GM23248 (cell line): ENCODE measurements at regions not wholly inside any gene's neighbourhood (a gene's known extent, or its start where the extent isn't known, plus 50 kb on each side); places are given as distances from the start of the nearest gene placed in this dataset.
"Not testable (repeated sequence)": the region's sequence is repeated elsewhere in the genome, so short reads cannot be mapped to it uniquely, and the experiment has no call there.

Experiments
- DNase-seq: peaks from one replicate; pipeline ENCODE4 v3.0.0-alpha.2; 2015
- H2AFZ ChIP-seq: fragments of 200-600 bp; sonication (generic); 2 replicates; pipeline ENCODE4 v1.6.1; 2016; ENCODE audit warnings: antibody characterized with exemption
- H3F3A ChIP-seq: fragments of 200-600 bp; sonication (generic); 2 replicates; pipeline ENCODE4 v1.6.1; 2016; ENCODE audit warnings: mild to moderate bottlenecking, antibody characterized with exemption, mixed run types; ENCODE audit not compliant: insufficient read depth
- H3K27ac ChIP-seq: fragments of 200-600 bp; sonication (generic); 2 replicates; pipeline ENCODE4 v1.5.1; 2016; ENCODE audit warnings: mild to moderate bottlenecking
- H3K27me3 ChIP-seq: fragments of 200-600 bp; sonication (generic); replicated peaks from 2 replicates; pipeline ENCODE4 v1.6.1; 2016; ENCODE audit warnings: mild to moderate bottlenecking; ENCODE audit not compliant: insufficient read depth
- H3K36me3 ChIP-seq: fragments of 200-600 bp; sonication (generic); 2 replicates; pipeline ENCODE4 v1.6.1; 2016; ENCODE audit warnings: low read depth, mild to moderate bottlenecking
- H3K4me1 ChIP-seq: fragments of 200-600 bp; sonication (generic); 2 replicates; pipeline ENCODE4 v1.6.1; 2016; ENCODE audit warnings: mild to moderate bottlenecking; ENCODE audit not compliant: insufficient read depth
- H3K4me2 ChIP-seq: fragments of 200-600 bp; sonication (generic); one replicate; pipeline ENCODE4 v1.6.1; 2016; ENCODE audit warnings: mild to moderate bottlenecking; ENCODE audit not compliant: unreplicated experiment
- H3K4me3 ChIP-seq: fragments of 200-600 bp; sonication (generic); 2 replicates; pipeline ENCODE4 v1.5.1; 2016; ENCODE audit warnings: mild to moderate bottlenecking
- H3K79me2 ChIP-seq: fragments of 200-600 bp; sonication (generic); 2 replicates; pipeline ENCODE4 v1.6.1; 2016; ENCODE audit warnings: mild to moderate bottlenecking; ENCODE audit not compliant: insufficient read depth
- H3K9ac ChIP-seq: fragments of 200-600 bp; sonication (generic); 2 replicates; pipeline ENCODE4 v1.6.1; 2016; ENCODE audit warnings: mild to moderate bottlenecking
- H3K9me2 ChIP-seq: fragments of 200-600 bp; sonication (generic); 2 replicates; pipeline ENCODE4 v1.6.1; 2016; ENCODE audit warnings: mixed run types, mild to moderate bottlenecking, moderate library complexity; ENCODE audit not compliant: insufficient read depth
- H3K9me3 ChIP-seq: fragments of 200-600 bp; sonication (generic); one replicate; pipeline ENCODE4 v1.6.1; 2017; ENCODE audit warnings: low read depth
- H4K20me1 ChIP-seq: fragments of 200-600 bp; sonication (generic); 2 replicates; pipeline ENCODE4 v1.6.0; 2016; ENCODE audit not compliant: insufficient read depth
- EZH2 ChIP-seq: fragments of 200-600 bp; sonication (generic); IDR thresholded peaks from 2 replicates; pipeline ENCODE4 v1.6.1; 2018; ENCODE audit warnings: antibody characterized with exemption, mild to moderate bottlenecking; ENCODE audit not compliant: insufficient read depth, poor library complexity, severe bottlenecking
- EZH2phosphoT487 ChIP-seq: fragments of 200-600 bp; sonication (generic); IDR thresholded peaks from 2 replicates; pipeline ENCODE4 v1.6.1; 2018; ENCODE audit warnings: antibody characterized with exemption, moderate library complexity, mild to moderate bottlenecking, low read depth; ENCODE audit not compliant: insufficient read depth
- WGBS, 2 experiments: methylation state at CpG; one replicate each; pipeline ENCODE4 v1.1.6; 2015 to 2017; ENCODE audit warnings: low lambda C conversion rate in 2 of 2, low coverage in 1 of 2; ENCODE audit errors: missing lambda C conversion rate in 2 of 2; 5-methylcytosine and 5-hydroxymethylcytosine counted together
- in situ Hi-C: fragments of 300-500 bp; cut with MboI; formaldehyde crosslinking; loops from 2 replicates; pipeline ENCODE4 v1.15.0; 2020

GRCh38 chr12:88820012-88820411, 239.7 kb upstream of the KITLG start:
- 91 to 100% methylated on average over 1 of the region's 1 CpG for WGBS, 2 experiments
- no peaks in the 10 kb centered on the region for H4K20me1 ChIP-seq
- no peaks in the 10 kb centered on the region for H3K36me3 ChIP-seq
- no peak overlapping the region for H3K4me3 ChIP-seq
- H3K9me2 ChIP-seq, result no peaks in the 10 kb centered on the region
- in situ Hi-C loops, result no loop called here
- no peaks in the 10 kb centered on the region for H3K27me3 ChIP-seq
- H3K9me3 ChIP-seq, result no peaks in the 10 kb centered on the region
- no peak for DNase-seq
- H3K79me2 ChIP-seq, result no peaks in the 10 kb centered on the region
- H3K27ac ChIP-seq, result no peak overlapping the region
- no peaks in the 10 kb centered on the region for H3F3A ChIP-seq
- H3K4me1 ChIP-seq, result peaks cover 13% of the 10 kb centered on the region; the same call in 1 of the 2 replicates
- H3K4me2 ChIP-seq, result no peak overlapping the region
- H3K9ac ChIP-seq, result no peak overlapping the region
- TF ChIP-seq EZH2, result no peak
- TF ChIP-seq EZH2phosphoT487, result no peak
- no peak overlapping the region for H2AFZ ChIP-seq

- no peak for DNase-seq
- no peaks in the 10 kb centered on the region for H3F3A ChIP-seq
- TF ChIP-seq EZH2, result no peak
- TF ChIP-seq EZH2phosphoT487, result no peak
- H3K79me2 ChIP-seq, result no peaks in the 10 kb centered on the region
- no peaks in the 10 kb centered on the region for H3K27me3 ChIP-seq
- H2AFZ ChIP-seq, result peak overlapping the region; percentile 67
- no peak overlapping the region for H3K4me3 ChIP-seq
- no peak overlapping the region for H3K9ac ChIP-seq
- H3K36me3 ChIP-seq, result no peaks in the 10 kb centered on the region
- H3K27ac ChIP-seq, result no peak overlapping the region
- in situ Hi-C loops, result no loop called here
- no peak overlapping the region for H3K4me2 ChIP-seq
- no peaks in the 10 kb centered on the region for H3K9me3 ChIP-seq
- H3K4me1 ChIP-seq, result peaks cover 13% of the 10 kb centered on the region; the same call in 1 of the 2 replicates
- H3K9me2 ChIP-seq, result no peaks in the 10 kb centered on the region
- H4K20me1 ChIP-seq, result no peaks in the 10 kb centered on the region
Measured at GRCh38 chr12:88816201-88816600, 235.9 kb upstream of the KITLG start.

- H3K79me2 ChIP-seq, result no peaks in the 10 kb centered on the region
- H3K4me3 ChIP-seq, result no peak overlapping the region
- no peaks in the 10 kb centered on the region for H3K9me3 ChIP-seq
- no peak overlapping the region for H3K27ac ChIP-seq
- H3F3A ChIP-seq, result no peaks in the 10 kb centered on the region
- H3K9me2 ChIP-seq, result no peaks in the 10 kb centered on the region
- in situ Hi-C loops, result no loop called here
- no peak overlapping the region for H3K4me2 ChIP-seq
- H3K9ac ChIP-seq, result no peak overlapping the region
- no peaks in the 10 kb centered on the region for H3K27me3 ChIP-seq
- H4K20me1 ChIP-seq, result no peaks in the 10 kb centered on the region
- 60 to 68% methylated on average over 5 of the region's 5 CpGs for WGBS, 2 experiments
- H2AFZ ChIP-seq, result no peak overlapping the region
- DNase-seq, result no peak
- H3K4me1 ChIP-seq, result peaks cover 13% of the 10 kb centered on the region; the same call in 1 of the 2 replicates
- TF ChIP-seq EZH2, result no peak
- TF ChIP-seq EZH2phosphoT487, result no peak
- H3K36me3 ChIP-seq, result no peaks in the 10 kb centered on the region
Measured at GRCh38 chr12:88814779-88815178, 234.5 kb upstream of the KITLG start.

- Histone ChIP-seq H3K27me3 (no peaks in the 10 kb centered on the region), H3K79me2 (no peaks in the 10 kb centered on the region), H3K9ac (no peak overlapping the region), H3K4me1 (peaks cover 13% of the 10 kb centered on the region; the same call in 1 of the 2 replicates), H3K4me3 (no peak overlapping the region), H3K9me3 (no peaks in the 10 kb centered on the region), H3K36me3 (no peaks in the 10 kb centered on the region), H2AFZ (no peak overlapping the region), H3K4me2 (no peak overlapping the region), H4K20me1 (no peaks in the 10 kb centered on the region), H3K27ac (no peak overlapping the region), H3K9me2 (no peaks in the 10 kb centered on the region), H3F3A (no peaks in the 10 kb centered on the region)
- no peak for TF ChIP-seq EZH2phosphoT487
- no peak for TF ChIP-seq EZH2
- in situ Hi-C loops, result no loop called here
- WGBS, 2 experiments, result 88 to 98% methylated on average over 1 of the region's 1 CpG
- no peak for DNase-seq
Measured at GRCh38 chr12:88812610-88813009, 232.3 kb upstream of the KITLG start.

GRCh38 chr12:88810806-88811205, 230.5 kb upstream of the KITLG start:
- no peak for DNase-seq
- H3K27me3 ChIP-seq, result no peaks in the 10 kb centered on the region
- no peaks in the 10 kb centered on the region for H4K20me1 ChIP-seq
- H3K9me3 ChIP-seq, result no peaks in the 10 kb centered on the region
- H3K36me3 ChIP-seq, result no peaks in the 10 kb centered on the region
- H3K27ac ChIP-seq, result no peak overlapping the region
- TF ChIP-seq EZH2 (no peak), EZH2phosphoT487 (no peak)
- no peaks in the 10 kb centered on the region for H3K9me2 ChIP-seq
- H3K4me1 ChIP-seq, result peaks cover 16% of the 10 kb centered on the region
- in situ Hi-C loops, result no loop called here
- no peak overlapping the region for H3K9ac ChIP-seq
- WGBS, 2 experiments, result 85 to 100% methylated on average over 1 of the region's 1 CpG
- no peak overlapping the region for H2AFZ ChIP-seq
- no peak overlapping the region for H3K4me3 ChIP-seq
- no peaks in the 10 kb centered on the region for H3K79me2 ChIP-seq
- peaks cover 14% of the 10 kb centered on the region for H3F3A ChIP-seq
- no peak overlapping the region for H3K4me2 ChIP-seq

GRCh38 chr12:88809841-88810240, 229.6 kb upstream of the KITLG start:
- 74 to 79% methylated on average over 1 of the region's 1 CpG for WGBS, 2 experiments
- H3K9ac ChIP-seq, DNase-seq, H3K27me3 ChIP-seq, H4K20me1 ChIP-seq, H3K4me3 ChIP-seq, H3K27ac ChIP-seq, H3K9me2 ChIP-seq, H3K79me2 ChIP-seq, H3K4me2 ChIP-seq, in situ Hi-C loops, H3K9me3 ChIP-seq, H3K36me3 ChIP-seq, H2AFZ ChIP-seq: not testable (repeated sequence)
- Histone ChIP-seq H3F3A (peaks cover 21% of the 10 kb centered on the region), H3K4me1 (peaks cover 24% of the 10 kb centered on the region)
